GM12892 (cell line): ENCODE measurements at regions not wholly inside any gene's neighbourhood (a gene's known extent, or its start where the extent isn't known, plus 50 kb on each side); places are given as distances from the start of the nearest gene placed in this dataset.

Experiments
- POLR2A ChIP-seq: IDR thresholded peaks from 2 replicates; pipeline ENCODE4 v1.6.1; 2011; ENCODE audit warnings: low read depth, low read length, control low read depth
- POLR2AphosphoS5 ChIP-seq: IDR thresholded peaks from 2 replicates; pipeline ENCODE4 v1.6.1; 2011; ENCODE audit warnings: low read depth, low read length, control low read depth
- TAF1 ChIP-seq: IDR thresholded peaks from 2 replicates; pipeline ENCODE4 v1.6.1; 2011; ENCODE audit warnings: low read depth, mild to moderate bottlenecking, control low read depth, low read length, borderline replicate concordance

- no peak for TF ChIP-seq POLR2A
- no peak for TF ChIP-seq POLR2AphosphoS5
- TF ChIP-seq TAF1, result no peak
These were observed 620.2 kb upstream of the INTU start for GRCh38 chr4:127012549-127012948.
